ENCODE measurements at regions not wholly inside any gene's neighbourhood (a gene's known extent, or its start where the extent isn't known, plus 50 kb on each side); places are given as distances from the start of the nearest gene placed in this dataset.
"Not testable (repeated sequence)": the region's sequence is repeated elsewhere in the genome, so short reads cannot be mapped to it uniquely, and the experiment has no call there.

DNA sequence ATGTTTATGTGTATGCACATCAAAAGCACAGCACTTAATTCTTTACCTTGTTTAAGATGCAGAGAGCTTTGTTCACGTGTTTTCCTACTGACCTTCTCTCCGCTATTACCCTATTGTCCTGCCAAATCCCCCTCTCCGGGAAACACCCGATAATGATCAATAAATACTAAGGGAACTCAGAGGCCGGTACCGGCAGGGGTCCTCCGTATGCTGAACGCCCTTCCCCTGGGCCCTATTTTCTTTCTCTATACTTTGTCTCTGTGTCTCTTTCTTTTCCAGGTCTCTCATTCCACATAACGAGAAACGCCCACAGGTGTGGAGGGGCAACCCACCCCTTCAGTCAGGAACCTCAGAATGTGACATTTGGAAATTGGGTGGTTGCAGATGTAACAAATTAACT is 160.1 kb downstream of the ADRA2C start:
- H3K9me1 ChIP-seq (ENCODE audit: control insufficient read depth, insufficient read depth, low read length); POLR2A ChIA-PET; H3K9me3 ChIP-seq (replicated peaks; ENCODE audit: control insufficient read depth, insufficient read depth, low read depth, low read length); H3K9ac ChIP-seq (ENCODE audit: insufficient read depth in 1 of 2, low read depth in 2 of 2, low read length in 2 of 2); BruUV-seq (replicated peaks); H3K79me2 ChIP-seq (ENCODE audit: control insufficient read depth, insufficient read depth, low read length); H3K36me3 ChIP-seq (ENCODE audit: control insufficient read depth, insufficient read depth, low read length); DNase-seq (ENCODE audit: extremely low read depth in 1 of 4, low spot score in 3 of 4); FAIRE-seq; H3K4me1 ChIP-seq (replicated peaks in 1 of 2; ENCODE audit: control insufficient read depth in 2 of 2, insufficient read depth in 2 of 2, low read length in 2 of 2); H3K27ac ChIP-seq (ENCODE audit: extremely low read depth, low read depth, low read length); H3K4me2 ChIP-seq (ENCODE audit: insufficient read depth, low read length); H2AFZ ChIP-seq (ENCODE audit: low read depth, low read length); intact Hi-C loops (cut with micrococcal nuclease); H4K20me1 ChIP-seq (replicated peaks; ENCODE audit: control insufficient read depth, insufficient read depth, low read length); H3K4me3 ChIP-seq; CTCF ChIA-PET (ENCODE audit: low intra/inter-chr PET ratio); ATAC-seq: not testable (repeated sequence)
- peaks cover 0 to 18% of the 10 kb centered on the region in 2 experiments; a peak in 3 of 5 replicates for H3K27me3 ChIP-seq (ENCODE audit: control insufficient read depth in 2 of 2, insufficient read depth in 2 of 2, low read length in 2 of 2)
- in situ Hi-C loops (cut with MboI): loop anchor here (5.0 kb wide), 1 partner anchor 34 kb away; no protein-coding TSS in a partner anchor
- 14% methylated on average over 10 of the region's 10 CpGs for WGBS (ENCODE audit: insufficient coverage, low coverage, missing lambda C conversion rate)

DNA sequence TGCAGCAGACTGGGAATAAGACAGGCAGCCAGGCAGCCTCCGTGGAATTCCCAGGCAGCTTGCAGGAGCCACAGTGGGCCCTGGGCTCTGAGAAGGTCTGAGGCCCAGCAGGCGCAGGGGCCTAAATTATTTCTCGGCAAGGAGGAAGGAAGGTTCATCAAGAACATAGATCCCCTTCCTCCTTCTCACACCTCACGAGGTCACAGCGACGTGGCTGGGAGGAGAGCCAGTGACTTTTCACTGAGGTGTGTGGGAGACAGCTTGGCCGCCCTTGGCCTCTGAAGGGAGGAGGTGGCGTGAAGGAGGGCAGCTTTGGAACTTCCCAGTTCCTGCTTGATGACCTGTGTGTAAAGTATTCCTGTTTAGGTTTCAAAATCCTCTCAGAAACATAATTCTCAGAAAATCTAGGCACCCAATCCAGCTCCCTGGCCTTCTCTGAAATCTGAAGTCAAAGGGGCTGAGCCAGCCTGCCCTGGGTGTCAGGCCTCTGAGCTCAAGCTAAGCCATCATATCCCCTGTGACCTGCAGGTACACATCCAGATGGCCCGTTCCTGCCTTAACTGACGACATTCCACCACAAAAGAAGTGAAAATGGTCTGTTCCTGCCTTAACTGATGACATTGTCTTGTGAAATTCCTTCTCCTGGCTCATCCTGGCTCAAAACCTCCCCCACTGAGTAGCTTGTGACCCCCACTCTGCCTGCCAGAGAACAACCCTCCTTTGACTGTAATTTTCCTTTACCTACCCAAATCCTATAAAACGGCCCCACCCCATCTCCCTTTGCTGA is 161.0 kb downstream of the ADRA2C start:
- H3K4me2 ChIP-seq (ENCODE audit: insufficient read depth, low read length); H3K27ac ChIP-seq (ENCODE audit: extremely low read depth, low read depth, low read length); FAIRE-seq; H3K9me3 ChIP-seq (replicated peaks; ENCODE audit: control insufficient read depth, insufficient read depth, low read depth, low read length); H4K20me1 ChIP-seq (replicated peaks; ENCODE audit: control insufficient read depth, insufficient read depth, low read length); CTCF ChIA-PET (ENCODE audit: low intra/inter-chr PET ratio); DNase-seq (ENCODE audit: extremely low read depth in 1 of 4, low spot score in 3 of 4); ATAC-seq; intact Hi-C loops (cut with micrococcal nuclease); H3K4me1 ChIP-seq (replicated peaks in 1 of 2; ENCODE audit: control insufficient read depth in 2 of 2, insufficient read depth in 2 of 2, low read length in 2 of 2); H3K9me1 ChIP-seq (ENCODE audit: control insufficient read depth, insufficient read depth, low read length); H3K36me3 ChIP-seq (ENCODE audit: control insufficient read depth, insufficient read depth, low read length); POLR2A ChIA-PET; BruUV-seq (replicated peaks); H3K79me2 ChIP-seq (ENCODE audit: control insufficient read depth, insufficient read depth, low read length); H2AFZ ChIP-seq (ENCODE audit: low read depth, low read length); H3K9ac ChIP-seq (ENCODE audit: insufficient read depth in 1 of 2, low read depth in 2 of 2, low read length in 2 of 2); H3K4me3 ChIP-seq: not testable (repeated sequence)
- WGBS (ENCODE audit: insufficient coverage, low coverage, missing lambda C conversion rate): 9% methylated on average over 9 of the region's 11 CpGs
- H3K27me3 ChIP-seq (ENCODE audit: control insufficient read depth in 2 of 2, insufficient read depth in 2 of 2, low read length in 2 of 2): peaks cover 0 to 18% of the 10 kb centered on the region in 2 experiments; a peak in 3 of 5 replicates
- in situ Hi-C loops (cut with MboI): loop anchor here (5.0 kb wide), 1 partner anchor 35 kb away; no protein-coding TSS in a partner anchor

DNA sequence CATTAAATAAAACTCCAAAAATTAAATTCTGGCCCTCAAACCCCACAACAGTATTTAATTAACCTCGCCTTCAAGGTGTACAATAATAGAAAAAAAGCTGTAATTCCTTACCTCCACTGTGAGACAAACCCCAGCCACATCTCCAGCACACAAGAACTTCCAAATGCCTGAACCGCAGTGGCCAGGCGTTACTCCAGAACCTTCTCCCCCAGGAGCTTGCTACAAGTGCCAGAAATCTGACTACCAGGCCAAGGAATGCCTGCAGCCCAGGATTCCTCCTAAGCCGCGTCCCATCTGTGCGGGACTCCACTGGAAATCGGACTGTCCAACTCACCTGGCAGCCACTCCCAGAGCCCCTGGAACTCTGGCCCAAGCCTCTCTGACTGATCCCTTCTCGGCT is 163.2 kb downstream of the ADRA2C start:
- H3K79me2 ChIP-seq (ENCODE audit: control insufficient read depth, insufficient read depth, low read length); POLR2A ChIA-PET; intact Hi-C loops (cut with micrococcal nuclease); FAIRE-seq; H3K9me3 ChIP-seq (replicated peaks; ENCODE audit: control insufficient read depth, insufficient read depth, low read depth, low read length); CTCF ChIA-PET (ENCODE audit: low intra/inter-chr PET ratio); H3K9ac ChIP-seq (ENCODE audit: insufficient read depth in 1 of 2, low read depth in 2 of 2, low read length in 2 of 2); ATAC-seq; H2AFZ ChIP-seq (ENCODE audit: low read depth, low read length); DNase-seq (ENCODE audit: extremely low read depth in 1 of 4, low spot score in 3 of 4); H3K4me2 ChIP-seq (ENCODE audit: insufficient read depth, low read length); H3K9me1 ChIP-seq (ENCODE audit: control insufficient read depth, insufficient read depth, low read length); BruUV-seq (replicated peaks); H3K4me3 ChIP-seq; H3K4me1 ChIP-seq (replicated peaks in 1 of 2; ENCODE audit: control insufficient read depth in 2 of 2, insufficient read depth in 2 of 2, low read length in 2 of 2); H3K27ac ChIP-seq (ENCODE audit: extremely low read depth, low read depth, low read length); H3K36me3 ChIP-seq (ENCODE audit: control insufficient read depth, insufficient read depth, low read length); H4K20me1 ChIP-seq (replicated peaks; ENCODE audit: control insufficient read depth, insufficient read depth, low read length): not testable (repeated sequence)
- 22% methylated on average over 5 of the region's 8 CpGs for WGBS (ENCODE audit: insufficient coverage, low coverage, missing lambda C conversion rate)
- H3K27me3 ChIP-seq (ENCODE audit: control insufficient read depth in 2 of 2, insufficient read depth in 2 of 2, low read length in 2 of 2): peaks cover 0 to 14% of the 10 kb centered on the region in 2 experiments; a peak in 2 of 5 replicates
- in situ Hi-C loops (cut with MboI): loop anchor here (5.0 kb wide), 1 partner anchor 37 kb away; no protein-coding TSS in a partner anchor

DNA sequence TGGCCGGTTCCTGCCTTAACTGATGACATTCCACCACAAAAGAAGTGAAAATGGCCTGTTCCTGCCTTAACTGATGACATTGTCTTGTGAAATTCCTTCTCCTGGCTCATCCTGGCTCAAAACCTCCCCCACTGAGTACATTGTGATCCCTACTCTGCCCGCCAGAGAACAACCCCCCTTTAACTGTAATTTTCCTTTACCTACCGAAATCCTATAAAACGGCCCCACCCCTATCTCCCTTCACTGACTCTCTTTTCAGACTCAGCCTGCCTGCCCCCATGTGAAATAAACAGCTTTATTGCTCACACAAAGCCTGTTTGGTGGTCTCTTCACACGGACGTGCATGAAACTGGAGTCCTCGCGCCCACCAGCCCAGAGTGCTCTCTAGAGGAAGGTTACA is 166.5 kb downstream of the ADRA2C start:
- H3K9me1 ChIP-seq (ENCODE audit: control insufficient read depth, insufficient read depth, low read length); H3K9ac ChIP-seq (ENCODE audit: insufficient read depth in 1 of 2, low read depth in 2 of 2, low read length in 2 of 2); DNase-seq (ENCODE audit: extremely low read depth in 1 of 4, low spot score in 3 of 4); H3K9me3 ChIP-seq (replicated peaks; ENCODE audit: control insufficient read depth, insufficient read depth, low read depth, low read length); FAIRE-seq; H3K79me2 ChIP-seq (ENCODE audit: control insufficient read depth, insufficient read depth, low read length); in situ Hi-C loops (cut with MboI); intact Hi-C loops (cut with micrococcal nuclease); H3K27ac ChIP-seq (ENCODE audit: extremely low read depth, low read depth, low read length); POLR2A ChIA-PET; H3K4me2 ChIP-seq (ENCODE audit: insufficient read depth, low read length); H3K27me3 ChIP-seq (ENCODE audit: control insufficient read depth in 2 of 2, insufficient read depth in 2 of 2, low read length in 2 of 2); CTCF ChIA-PET (ENCODE audit: low intra/inter-chr PET ratio); H2AFZ ChIP-seq (ENCODE audit: low read depth, low read length); H4K20me1 ChIP-seq (replicated peaks; ENCODE audit: control insufficient read depth, insufficient read depth, low read length); H3K36me3 ChIP-seq (ENCODE audit: control insufficient read depth, insufficient read depth, low read length); ATAC-seq; H3K4me1 ChIP-seq (replicated peaks in 1 of 2; ENCODE audit: control insufficient read depth in 2 of 2, insufficient read depth in 2 of 2, low read length in 2 of 2); BruUV-seq (replicated peaks); H3K4me3 ChIP-seq: not testable (repeated sequence)
- 50% methylated on average over 7 of the region's 8 CpGs for WGBS (ENCODE audit: insufficient coverage, low coverage, missing lambda C conversion rate)

Measured in K562 (cell line).